KMS-11 (cell line): ENCODE measurements at regions not wholly inside any gene's neighbourhood (a gene's known extent, or its start where the extent isn't known, plus 50 kb on each side); places are given as distances from the start of the nearest gene placed in this dataset.

Experiments
- H2AFZ ChIP-seq: fragments of 200-600 bp; sonication (generic); 2 replicates; pipeline ENCODE4 v1.6.1; 2016; ENCODE audit warnings: antibody characterized with exemption, mixed run types, low read depth
- H3K27ac ChIP-seq: fragments of 200-600 bp; sonication (generic); 2 replicates; pipeline ENCODE4 v1.6.1; 2016; ENCODE audit warnings: mild to moderate bottlenecking, mixed run types
- H3K27me3 ChIP-seq: fragments of 200-600 bp; sonication (generic); 2 replicates; pipeline ENCODE4 v1.6.1; 2017; ENCODE audit warnings: mild to moderate bottlenecking, low read depth, mixed run types, moderate library complexity; ENCODE audit not compliant: insufficient read depth
- H3K36me3 ChIP-seq: fragments of 200-600 bp; sonication (generic); 2 replicates; pipeline ENCODE4 v1.6.1; 2017; ENCODE audit warnings: mild to moderate bottlenecking, mixed run types; ENCODE audit not compliant: insufficient read depth
- H3K4me1 ChIP-seq: fragments of 200-600 bp; sonication (generic); 2 replicates; pipeline ENCODE4 v1.6.1; 2016; ENCODE audit warnings: mild to moderate bottlenecking, low read depth, mixed run types; ENCODE audit not compliant: poor library complexity, severe bottlenecking
- H3K4me2 ChIP-seq: fragments of 200-600 bp; sonication (generic); 2 replicates; pipeline ENCODE4 v1.7.0; 2016; ENCODE audit warnings: mild to moderate bottlenecking, mixed run types
- H3K4me3 ChIP-seq: fragments of 200-600 bp; sonication (generic); IDR thresholded peaks from 2 replicates; pipeline ENCODE4 v1.6.1; 2017; ENCODE audit warnings: low read depth, low read length, mixed read lengths; ENCODE audit not compliant: insufficient read depth
- H3K79me2 ChIP-seq: fragments of 200-600 bp; sonication (generic); 2 replicates; pipeline ENCODE4 v1.6.1; 2016; ENCODE audit warnings: low read depth, mixed run types; ENCODE audit not compliant: insufficient read depth
- H3K9ac ChIP-seq: fragments of 200-600 bp; sonication (generic); 2 replicates; pipeline ENCODE4 v1.6.1; 2016; ENCODE audit warnings: mild to moderate bottlenecking, mixed run types
- H4K20me1 ChIP-seq: fragments of 200-600 bp; sonication (generic); 2 replicates; pipeline ENCODE4 v1.6.1; 2016; ENCODE audit warnings: mild to moderate bottlenecking, mixed run types; ENCODE audit not compliant: insufficient read depth
- TF ChIP-seq, protein P1 (sequence below): fragments of 200-600 bp; sonication (generic); conservative IDR thresholded peaks from 2 replicates; pipeline ENCODE4 v1.6.1; 2017; ENCODE audit warnings: low read depth, mild to moderate bottlenecking, antibody characterized with exemption, low read length, moderate library complexity, mixed read lengths

DNA sequence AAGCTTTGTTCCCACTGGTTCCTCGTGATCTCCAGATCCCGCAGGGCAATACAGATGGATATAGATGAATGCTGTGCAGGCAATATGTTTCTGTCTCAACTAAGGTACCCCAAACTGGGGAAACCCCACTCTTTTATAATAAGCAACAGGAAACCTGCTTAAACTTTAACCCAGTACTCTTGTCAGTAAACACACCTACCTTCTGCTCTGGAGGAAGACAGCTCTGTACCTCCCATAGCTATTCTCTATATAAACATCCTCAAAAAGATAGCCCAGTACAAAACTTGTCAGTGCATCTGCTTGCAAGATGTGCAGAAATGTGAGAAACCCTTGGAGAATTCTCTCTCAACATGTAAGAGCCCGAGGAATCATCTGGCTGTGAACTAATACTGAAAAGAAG lies 583.6 kb downstream of the OLFM4 start:
- Histone ChIP-seq H3K4me2 (no peak overlapping the region), H4K20me1 (no peaks in the 10 kb centered on the region)
- TF ChIP-seq, protein P1, sequence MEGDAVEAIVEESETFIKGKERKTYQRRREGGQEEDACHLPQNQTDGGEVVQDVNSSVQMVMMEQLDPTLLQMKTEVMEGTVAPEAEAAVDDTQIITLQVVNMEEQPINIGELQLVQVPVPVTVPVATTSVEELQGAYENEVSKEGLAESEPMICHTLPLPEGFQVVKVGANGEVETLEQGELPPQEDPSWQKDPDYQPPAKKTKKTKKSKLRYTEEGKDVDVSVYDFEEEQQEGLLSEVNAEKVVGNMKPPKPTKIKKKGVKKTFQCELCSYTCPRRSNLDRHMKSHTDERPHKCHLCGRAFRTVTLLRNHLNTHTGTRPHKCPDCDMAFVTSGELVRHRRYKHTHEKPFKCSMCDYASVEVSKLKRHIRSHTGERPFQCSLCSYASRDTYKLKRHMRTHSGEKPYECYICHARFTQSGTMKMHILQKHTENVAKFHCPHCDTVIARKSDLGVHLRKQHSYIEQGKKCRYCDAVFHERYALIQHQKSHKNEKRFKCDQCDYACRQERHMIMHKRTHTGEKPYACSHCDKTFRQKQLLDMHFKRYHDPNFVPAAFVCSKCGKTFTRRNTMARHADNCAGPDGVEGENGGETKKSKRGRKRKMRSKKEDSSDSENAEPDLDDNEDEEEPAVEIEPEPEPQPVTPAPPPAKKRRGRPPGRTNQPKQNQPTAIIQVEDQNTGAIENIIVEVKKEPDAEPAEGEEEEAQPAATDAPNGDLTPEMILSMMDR, result no peak

DNA sequence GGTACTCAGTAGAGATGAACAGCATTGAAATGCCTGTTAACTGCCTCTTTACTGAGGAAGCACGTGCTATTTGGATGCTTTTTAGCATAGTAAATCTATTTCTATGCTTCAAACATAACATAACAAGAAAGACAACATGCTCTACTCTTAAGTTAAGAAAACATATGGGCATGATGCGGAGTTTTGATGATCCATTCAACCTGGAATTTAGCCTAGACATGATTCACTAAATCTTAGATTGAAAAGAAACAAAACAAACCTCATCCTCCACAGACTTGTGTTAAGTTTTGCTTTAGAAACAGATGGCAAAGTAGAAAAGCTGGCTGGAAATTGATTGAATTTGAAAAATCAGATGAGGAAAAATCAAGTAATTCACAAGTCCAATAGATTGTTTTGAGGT lies 593.8 kb downstream of the OLFM4 start:
- H4K20me1 ChIP-seq, result no peaks in the 10 kb centered on the region
- H3K27ac ChIP-seq, result no peak overlapping the region
- no peak overlapping the region for H3K9ac ChIP-seq
- no peak overlapping the region for H2AFZ ChIP-seq
- no peaks in the 10 kb centered on the region for H3K27me3 ChIP-seq
- no peaks in the 10 kb centered on the region for H3K79me2 ChIP-seq
- TF ChIP-seq, protein P1, result no peak
- no peak overlapping the region for H3K4me3 ChIP-seq
- no peaks in the 10 kb centered on the region for H3K4me1 ChIP-seq
- H3K36me3 ChIP-seq, result no peaks in the 10 kb centered on the region
- H3K4me2 ChIP-seq, result no peak overlapping the region

More for the DNA sequence above, 583.6 kb downstream of the OLFM4 start:
- H3K27me3 ChIP-seq, result no peaks in the 10 kb centered on the region
- H3K9ac ChIP-seq, result no peak overlapping the region
- no peak overlapping the region for H2AFZ ChIP-seq
- H3K27ac ChIP-seq, result no peak overlapping the region
- no peaks in the 10 kb centered on the region for H3K36me3 ChIP-seq
- no peaks in the 10 kb centered on the region for H3K4me1 ChIP-seq
- H3K79me2 ChIP-seq, result no peaks in the 10 kb centered on the region
- H3K4me3 ChIP-seq, result no peak overlapping the region

DNA sequence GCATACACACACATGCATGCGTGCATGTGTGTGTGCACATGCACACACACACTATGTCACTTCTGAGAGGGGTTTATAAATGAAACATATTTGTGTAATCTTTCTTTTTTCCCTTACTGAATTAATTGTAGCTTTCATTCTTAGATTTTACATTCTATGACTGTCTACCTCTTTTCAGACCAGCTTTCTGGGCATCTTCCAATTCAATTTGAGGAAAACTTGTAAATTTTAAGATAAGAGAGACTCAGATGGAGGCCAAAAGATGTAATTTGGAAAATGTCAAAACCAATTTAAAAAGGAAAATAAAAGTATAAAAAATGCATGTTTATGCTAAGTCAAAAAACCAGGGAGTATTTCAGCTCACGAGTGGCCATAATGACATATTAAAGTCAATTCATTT lies 594.5 kb downstream of the OLFM4 start:
- Histone ChIP-seq H3K27ac (no peak overlapping the region), H3K4me2 (no peak overlapping the region), H3K9ac (no peak overlapping the region), H3K4me3 (no peak overlapping the region), H4K20me1 (no peaks in the 10 kb centered on the region), H2AFZ (no peak overlapping the region), H3K36me3 (no peaks in the 10 kb centered on the region), H3K27me3 (no peaks in the 10 kb centered on the region), H3K79me2 (no peaks in the 10 kb centered on the region), H3K4me1 (no peaks in the 10 kb centered on the region)
- TF ChIP-seq, protein P1, result no peak

DNA sequence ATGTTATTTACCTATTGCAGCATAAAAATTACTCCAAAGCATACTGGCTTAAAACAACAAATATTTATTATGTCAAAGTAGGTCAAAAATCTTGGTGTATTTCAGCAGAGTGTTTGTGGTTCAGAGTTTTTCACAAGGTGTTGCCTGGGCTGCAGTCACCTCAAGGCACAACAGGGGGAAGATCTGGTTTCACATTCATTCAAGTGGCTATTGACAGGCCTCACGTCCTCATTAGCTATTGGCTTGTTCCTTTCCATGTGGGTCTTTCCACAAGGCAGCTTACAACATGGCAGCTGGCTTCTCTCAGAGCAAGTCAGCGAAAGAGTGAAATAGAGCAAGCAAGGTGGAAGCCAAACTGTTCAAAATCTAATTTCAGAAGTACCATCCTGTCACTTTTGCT lies 602.9 kb downstream of the OLFM4 start:
- no peak overlapping the region for H2AFZ ChIP-seq
- no peaks in the 10 kb centered on the region for H3K4me1 ChIP-seq
- no peak overlapping the region for H3K9ac ChIP-seq
- TF ChIP-seq, protein P1, result no peak
- H3K27ac ChIP-seq, result no peak overlapping the region
- no peak overlapping the region for H3K4me3 ChIP-seq
- no peaks in the 10 kb centered on the region for H3K79me2 ChIP-seq
- H3K36me3 ChIP-seq, result no peaks in the 10 kb centered on the region
- H3K27me3 ChIP-seq, result no peaks in the 10 kb centered on the region
- no peaks in the 10 kb centered on the region for H4K20me1 ChIP-seq
- no peak overlapping the region for H3K4me2 ChIP-seq
